OCI-LY7 (cell line): ENCODE measurements at regions not wholly inside any gene's neighbourhood (a gene's known extent, or its start where the extent isn't known, plus 50 kb on each side); places are given as distances from the start of the nearest gene placed in this dataset.
A peak's percentile ranks its signal among the peaks of the same experiment; 100 is the strongest.

Experiments used
- CTCF ChIP-seq: fragments of 200-600 bp; sonication (generic); conservative IDR thresholded peaks from 2 replicates; pipeline ENCODE4 v1.5.1; 2014; ENCODE audit warnings: mild to moderate bottlenecking, antibody characterized with exemption, low read length, moderate library complexity, mixed read lengths
- EZH2phosphoT487 ChIP-seq: fragments of 200-600 bp; sonication (generic); IDR thresholded peaks from 2 replicates; pipeline ENCODE4 v1.6.1; 2018; ENCODE audit warnings: low read depth, borderline replicate concordance, mild to moderate bottlenecking, mixed run types, antibody characterized with exemption, low read length, moderate library complexity, mixed read lengths

GRCh38 chr2:88351249-88351601 lies 101.3 kb downstream of the FOXI3 start:
- TF ChIP-seq CTCF: peak; percentile 51; the same call in 1 of the 2 replicates
- TF ChIP-seq EZH2phosphoT487: no peak
